ENCODE measurements at regions not wholly inside any gene's neighbourhood (a gene's known extent, or its start where the extent isn't known, plus 50 kb on each side); places are given as distances from the start of the nearest gene placed in this dataset.

GRCh38 chr19:46950526-46951170, 69.0 kb upstream of the NPAS1 start:
- peak overlapping the region; percentile 70 for H3K4me2 ChIP-seq (ENCODE audit: low read length)
- H2AFZ ChIP-seq (ENCODE audit: low read length): no peak overlapping the region
- DNase-seq: no peak
- H3F3A ChIP-seq (ENCODE audit: low read length, unreplicated experiment): peaks cover 5% of the 10 kb centered on the region
- H3K9me2 ChIP-seq (replicated peaks; ENCODE audit: low read length): no peaks in the 10 kb centered on the region
- H3K9me3 ChIP-seq (ENCODE audit: low read length): no peaks in the 10 kb centered on the region
- peak overlapping the region; percentile 87 for H3K27ac ChIP-seq (ENCODE audit: low read length)
- peak overlapping the region; percentile 57 for H3K9ac ChIP-seq (ENCODE audit: low read length)
- intact Hi-C loops (cut with micrococcal nuclease): loop anchor here (5.0 kb wide), 1 partner anchor 42 kb away; no protein-coding TSS in a partner anchor
- H3K4me3 ChIP-seq (ENCODE audit: low read length): peak overlapping the region; percentile 27; the same call in 1 of the 2 replicates
- H3K4me1 ChIP-seq (ENCODE audit: insufficient read depth, low read length): peaks cover 38% of the 10 kb centered on the region
- peaks cover 71% of the 10 kb centered on the region for H3K79me2 ChIP-seq (ENCODE audit: low read length)
- ChIA-PET CTCF (no interaction called here), POLR2A (ENCODE audit: unreplicated experiment) (no interaction called here)
- TF ChIP-seq EZH2phosphoT487 (IDR thresholded peaks at IDR 0.05; ENCODE audit: borderline replicate concordance, low read length): no peak
- no peak for TF ChIP-seq EZH2 (IDR thresholded peaks at IDR 0.05; ENCODE audit: low read length, unreplicated experiment)
- TF ChIP-seq CTCF (conservative IDR thresholded peaks at IDR 0.05; ENCODE audit: low read depth, low read length): no peak
- no peak for ATAC-seq
- no peaks in the 10 kb centered on the region for H4K20me1 ChIP-seq (ENCODE audit: low read length)
- H3K27me3 ChIP-seq (ENCODE audit: low read length): no peaks in the 10 kb centered on the region
- BruUV-seq (replicated peaks): no TSS peak
- H3K36me3 ChIP-seq (ENCODE audit: low read depth, low read length): no peaks in the 10 kb centered on the region

GRCh38 chr19:46951171-46951986, 68.3 kb upstream of the NPAS1 start:
- no TSS peak for BruUV-seq (replicated peaks)
- ATAC-seq (peak; percentile 86), DNase-seq (peak; percentile 94)
- POLR2A ChIA-PET (ENCODE audit: unreplicated experiment): interaction anchor here (0.6 kb wide), 1 partner anchor 77 kb away, joined by 6 read pairs; no protein-coding TSS in a partner anchor
- Histone ChIP-seq H3K9me2 (replicated peaks; ENCODE audit: low read length) (no peaks in the 10 kb centered on the region), H3K27ac (ENCODE audit: low read length) (peak overlapping the region; percentile 87), H4K20me1 (ENCODE audit: low read length) (no peaks in the 10 kb centered on the region), H3K36me3 (ENCODE audit: low read depth, low read length) (no peaks in the 10 kb centered on the region), H2AFZ (ENCODE audit: low read length) (no peak overlapping the region), H3K9me3 (ENCODE audit: low read length) (no peaks in the 10 kb centered on the region), H3K9ac (ENCODE audit: low read length) (peak overlapping the region; percentile 57), H3F3A (ENCODE audit: low read length, unreplicated experiment) (peaks cover 5% of the 10 kb centered on the region), H3K4me1 (ENCODE audit: insufficient read depth, low read length) (peaks cover 43% of the 10 kb centered on the region), H3K27me3 (ENCODE audit: low read length) (no peaks in the 10 kb centered on the region), H3K4me2 (ENCODE audit: low read length) (peak overlapping the region; percentile 76), H3K79me2 (ENCODE audit: low read length) (peaks cover 69% of the 10 kb centered on the region), H3K4me3 (ENCODE audit: low read length) (peak overlapping the region; percentile 35; the same call in 1 of the 2 replicates)
- CTCF ChIA-PET: no interaction called here
- intact Hi-C loops (cut with micrococcal nuclease): loop anchor here (5.0 kb wide), 1 partner anchor 41 kb away; no protein-coding TSS in a partner anchor
- no peak for TF ChIP-seq EZH2 (IDR thresholded peaks at IDR 0.05; ENCODE audit: low read length, unreplicated experiment)
- no peak for TF ChIP-seq EZH2phosphoT487 (IDR thresholded peaks at IDR 0.05; ENCODE audit: borderline replicate concordance, low read length)
- TF ChIP-seq CTCF (conservative IDR thresholded peaks at IDR 0.05; ENCODE audit: low read depth, low read length): no peak

Measured in PC-3 (cell line).